ENCODE measurements at regions not wholly inside any gene's neighbourhood (a gene's known extent, or its start where the extent isn't known, plus 50 kb on each side); places are given as distances from the start of the nearest gene placed in this dataset.

DNA sequence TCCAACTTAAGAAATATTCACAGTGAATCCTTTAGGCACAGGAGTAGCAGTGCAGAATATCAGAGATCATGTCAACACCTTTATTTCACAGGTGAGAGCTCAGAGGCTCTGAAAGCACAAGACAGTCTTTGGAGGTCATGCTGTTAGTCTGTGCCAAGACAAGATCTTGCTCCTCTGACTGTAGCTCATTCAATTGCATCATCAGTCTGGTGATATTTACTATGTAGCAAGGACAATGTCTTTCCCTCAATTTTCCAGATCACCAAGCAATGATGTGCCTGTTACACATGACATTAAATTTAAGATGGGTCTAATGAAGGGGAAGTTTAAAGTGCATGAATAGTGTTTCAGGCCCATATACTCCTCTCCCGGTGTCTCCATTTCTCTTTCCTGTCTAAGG is 277.5 kb downstream of the IL15 start:
- ChIA-PET CTCF (interaction anchor here (0.6 kb wide), 1 partner anchor 51 kb away, joined by 4 read pairs; no protein-coding TSS in a partner anchor), POLR2A (ENCODE audit: low non-redundant PET) (no interaction called here)
- intact Hi-C loops (cut with micrococcal nuclease; ENCODE audit: unreplicated experiment), result no loop called here
- no peaks in the 10 kb centered on the region for H3K27me3 ChIP-seq (replicated peaks; ENCODE audit: insufficient read depth, low read depth, low read length, poor library complexity)
- DNase-seq (ENCODE audit: low spot score), result no peak
- TF ChIP-seq EZH2 (IDR thresholded peaks at IDR 0.05; ENCODE audit: borderline replicate concordance, low read depth, low read length, poor library complexity, severe bottlenecking), result no peak
- TF ChIP-seq, protein P1, sequence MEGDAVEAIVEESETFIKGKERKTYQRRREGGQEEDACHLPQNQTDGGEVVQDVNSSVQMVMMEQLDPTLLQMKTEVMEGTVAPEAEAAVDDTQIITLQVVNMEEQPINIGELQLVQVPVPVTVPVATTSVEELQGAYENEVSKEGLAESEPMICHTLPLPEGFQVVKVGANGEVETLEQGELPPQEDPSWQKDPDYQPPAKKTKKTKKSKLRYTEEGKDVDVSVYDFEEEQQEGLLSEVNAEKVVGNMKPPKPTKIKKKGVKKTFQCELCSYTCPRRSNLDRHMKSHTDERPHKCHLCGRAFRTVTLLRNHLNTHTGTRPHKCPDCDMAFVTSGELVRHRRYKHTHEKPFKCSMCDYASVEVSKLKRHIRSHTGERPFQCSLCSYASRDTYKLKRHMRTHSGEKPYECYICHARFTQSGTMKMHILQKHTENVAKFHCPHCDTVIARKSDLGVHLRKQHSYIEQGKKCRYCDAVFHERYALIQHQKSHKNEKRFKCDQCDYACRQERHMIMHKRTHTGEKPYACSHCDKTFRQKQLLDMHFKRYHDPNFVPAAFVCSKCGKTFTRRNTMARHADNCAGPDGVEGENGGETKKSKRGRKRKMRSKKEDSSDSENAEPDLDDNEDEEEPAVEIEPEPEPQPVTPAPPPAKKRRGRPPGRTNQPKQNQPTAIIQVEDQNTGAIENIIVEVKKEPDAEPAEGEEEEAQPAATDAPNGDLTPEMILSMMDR (conservative IDR thresholded peaks at IDR 0.05; ENCODE audit: low read depth, low read length), result no peak
- no peak overlapping the region for H3K4me3 ChIP-seq (ENCODE audit: low read depth, low read length, poor library complexity, severe bottlenecking)
- H3K36me3 ChIP-seq (ENCODE audit: insufficient read depth, low read length, poor library complexity, severe bottlenecking), result no peaks in the 10 kb centered on the region
- no TSS peak for BruUV-seq (replicated peaks)
- no peak overlapping the region for H3K27ac ChIP-seq (ENCODE audit: low read depth, low read length, poor library complexity, severe bottlenecking)
- no peaks in the 10 kb centered on the region for H3K4me1 ChIP-seq (ENCODE audit: insufficient read depth, low read length, poor library complexity, severe bottlenecking)
- H3K9me3 ChIP-seq (ENCODE audit: low read depth, low read length, poor library complexity, severe bottlenecking), result no peaks in the 10 kb centered on the region

DNA sequence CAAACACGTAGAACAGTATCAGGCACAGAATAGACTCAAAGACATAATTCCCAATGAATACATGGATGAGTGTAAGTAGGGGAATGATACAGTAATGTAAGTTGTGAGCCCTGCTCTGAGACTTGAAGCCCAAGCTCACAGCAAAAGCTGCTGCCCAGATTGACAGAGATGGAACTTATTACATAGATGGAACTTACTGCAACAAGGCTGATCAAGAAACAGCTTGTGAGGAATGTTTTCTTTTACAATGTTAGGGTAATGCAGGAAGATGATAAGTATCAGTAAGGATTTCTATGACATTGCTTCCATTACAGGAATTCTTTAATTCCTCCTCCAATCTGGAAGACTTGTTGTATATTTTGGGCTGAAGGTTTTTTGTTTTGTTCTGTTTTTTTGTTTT is 278.4 kb downstream of the IL15 start:
- BruUV-seq (replicated peaks), result no TSS peak
- H3K27me3 ChIP-seq (replicated peaks; ENCODE audit: insufficient read depth, low read depth, low read length, poor library complexity), result no peaks in the 10 kb centered on the region
- H3K36me3 ChIP-seq (ENCODE audit: insufficient read depth, low read length, poor library complexity, severe bottlenecking), result no peaks in the 10 kb centered on the region
- TF ChIP-seq, protein P1 (conservative IDR thresholded peaks at IDR 0.05; ENCODE audit: low read depth, low read length), result no peak
- no peak for TF ChIP-seq EZH2 (IDR thresholded peaks at IDR 0.05; ENCODE audit: borderline replicate concordance, low read depth, low read length, poor library complexity, severe bottlenecking)
- intact Hi-C loops (cut with micrococcal nuclease; ENCODE audit: unreplicated experiment), result no loop called here
- ChIA-PET POLR2A (ENCODE audit: low non-redundant PET) (no interaction called here), CTCF (no interaction called here)
- no peak for DNase-seq (ENCODE audit: low spot score)
- no peaks in the 10 kb centered on the region for H3K4me1 ChIP-seq (ENCODE audit: insufficient read depth, low read length, poor library complexity, severe bottlenecking)
- H3K27ac ChIP-seq (ENCODE audit: low read depth, low read length, poor library complexity, severe bottlenecking), result no peak overlapping the region
- no peak overlapping the region for H3K4me3 ChIP-seq (ENCODE audit: low read depth, low read length, poor library complexity, severe bottlenecking)
- no peaks in the 10 kb centered on the region for H3K9me3 ChIP-seq (ENCODE audit: low read depth, low read length, poor library complexity, severe bottlenecking)

DNA sequence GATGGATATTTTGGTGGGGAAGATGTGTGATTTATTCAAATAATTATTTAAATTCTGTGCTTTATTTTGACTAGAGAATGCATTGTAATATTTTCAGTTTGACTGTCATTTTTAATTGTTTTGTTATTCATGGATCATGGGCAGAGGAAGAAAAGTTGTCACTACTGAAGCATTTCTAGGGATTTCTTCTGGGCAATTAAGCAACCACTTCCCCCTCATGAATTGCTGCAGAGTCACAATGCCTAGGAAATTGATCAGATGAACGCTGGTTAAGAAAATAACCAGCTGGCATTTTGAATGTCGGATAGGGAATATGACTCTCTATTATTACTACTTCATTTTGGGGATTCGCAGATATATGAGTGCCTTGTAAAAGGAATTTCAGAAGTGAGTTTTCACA is 283.3 kb downstream of the IL15 start:
- no TSS peak for BruUV-seq (replicated peaks)
- intact Hi-C loops (cut with micrococcal nuclease; ENCODE audit: unreplicated experiment), result no loop called here

More for the DNA sequence above, 283.3 kb downstream of the IL15 start:
- POLR2A ChIA-PET (ENCODE audit: low non-redundant PET), result no interaction called here
- H3K4me3 ChIP-seq (ENCODE audit: low read depth, low read length, poor library complexity, severe bottlenecking), result no peak overlapping the region
- CTCF ChIA-PET, result no interaction called here
- H3K27ac ChIP-seq (ENCODE audit: low read depth, low read length, poor library complexity, severe bottlenecking), result no peak overlapping the region
- no peak for TF ChIP-seq EZH2 (IDR thresholded peaks at IDR 0.05; ENCODE audit: borderline replicate concordance, low read depth, low read length, poor library complexity, severe bottlenecking)
- TF ChIP-seq, protein P1 (conservative IDR thresholded peaks at IDR 0.05; ENCODE audit: low read depth, low read length), result no peak
- H3K9me3 ChIP-seq (ENCODE audit: low read depth, low read length, poor library complexity, severe bottlenecking), result no peaks in the 10 kb centered on the region
- H3K4me1 ChIP-seq (ENCODE audit: insufficient read depth, low read length, poor library complexity, severe bottlenecking), result no peaks in the 10 kb centered on the region
- peaks cover 10% of the 10 kb centered on the region for H3K27me3 ChIP-seq (replicated peaks; ENCODE audit: insufficient read depth, low read depth, low read length, poor library complexity)
- H3K36me3 ChIP-seq (ENCODE audit: insufficient read depth, low read length, poor library complexity, severe bottlenecking), result no peaks in the 10 kb centered on the region
- DNase-seq (ENCODE audit: low spot score), result no peak
